ENCODE measurements at regions not wholly inside any gene's neighbourhood (a gene's known extent, or its start where the extent isn't known, plus 50 kb on each side); places are given as distances from the start of the nearest gene placed in this dataset.

DNA sequence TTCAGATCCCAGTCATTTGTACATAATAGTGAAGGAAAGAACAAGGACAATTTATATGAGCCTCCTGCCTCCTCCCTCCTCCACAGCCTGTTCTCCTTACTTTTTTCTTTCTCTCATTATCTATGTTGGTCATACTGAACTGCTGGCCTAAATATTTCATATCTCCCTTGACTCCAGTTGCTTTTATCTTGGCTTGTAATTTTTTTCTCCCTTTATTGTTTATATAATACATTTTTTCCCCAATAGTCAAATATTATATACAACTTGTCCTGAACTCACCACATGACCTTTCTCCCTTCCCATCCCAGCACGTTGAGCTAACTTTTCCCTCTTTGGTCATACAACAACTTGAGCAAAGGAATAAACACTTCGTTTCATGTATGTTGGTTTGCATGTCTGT, 752.1 kb downstream of the LTN1 start:
- no peak for DNase-seq (ENCODE audit: low read depth in 2 of 2)

DNA sequence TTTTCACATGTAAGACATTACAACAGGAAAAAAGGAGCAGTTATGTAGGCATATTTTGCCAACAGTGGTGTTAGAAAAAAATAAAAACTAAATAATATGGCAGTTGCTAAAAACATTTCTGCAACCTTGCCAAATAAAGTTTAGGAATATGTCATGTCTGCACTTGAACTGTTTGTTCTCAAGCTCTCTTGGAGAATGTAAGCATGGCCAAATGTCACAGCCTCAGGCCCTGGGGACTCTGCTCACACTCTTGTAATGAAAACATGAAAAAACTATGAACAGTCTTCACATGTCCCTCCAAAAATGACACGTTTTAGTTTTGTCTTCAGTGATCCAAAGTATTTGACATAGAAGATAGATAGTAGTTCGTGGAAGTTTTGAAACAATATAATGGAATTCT, 753.3 kb downstream of the LTN1 start:
- no peak for DNase-seq (ENCODE audit: low read depth in 2 of 2)

DNA sequence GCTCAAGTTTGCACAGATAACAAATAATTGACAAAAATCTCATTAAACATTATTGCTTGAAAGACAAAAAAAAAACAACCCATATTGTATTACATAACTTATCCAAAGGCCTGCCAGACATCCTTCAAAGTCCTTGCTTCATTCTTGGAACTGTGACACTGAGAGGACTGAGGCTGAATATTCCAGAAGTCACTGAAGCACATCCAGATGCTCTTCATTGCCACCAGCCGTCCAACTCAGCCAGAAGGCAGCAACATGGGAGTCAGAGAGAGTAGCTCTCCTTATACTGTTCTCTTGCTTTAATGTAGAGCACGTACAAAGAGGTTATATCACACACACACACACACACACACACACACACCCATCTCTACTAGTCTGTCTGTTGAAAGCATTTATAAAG, 755.0 kb downstream of the LTN1 start:
- no peak for DNase-seq (ENCODE audit: low read depth in 2 of 2)

DNA sequence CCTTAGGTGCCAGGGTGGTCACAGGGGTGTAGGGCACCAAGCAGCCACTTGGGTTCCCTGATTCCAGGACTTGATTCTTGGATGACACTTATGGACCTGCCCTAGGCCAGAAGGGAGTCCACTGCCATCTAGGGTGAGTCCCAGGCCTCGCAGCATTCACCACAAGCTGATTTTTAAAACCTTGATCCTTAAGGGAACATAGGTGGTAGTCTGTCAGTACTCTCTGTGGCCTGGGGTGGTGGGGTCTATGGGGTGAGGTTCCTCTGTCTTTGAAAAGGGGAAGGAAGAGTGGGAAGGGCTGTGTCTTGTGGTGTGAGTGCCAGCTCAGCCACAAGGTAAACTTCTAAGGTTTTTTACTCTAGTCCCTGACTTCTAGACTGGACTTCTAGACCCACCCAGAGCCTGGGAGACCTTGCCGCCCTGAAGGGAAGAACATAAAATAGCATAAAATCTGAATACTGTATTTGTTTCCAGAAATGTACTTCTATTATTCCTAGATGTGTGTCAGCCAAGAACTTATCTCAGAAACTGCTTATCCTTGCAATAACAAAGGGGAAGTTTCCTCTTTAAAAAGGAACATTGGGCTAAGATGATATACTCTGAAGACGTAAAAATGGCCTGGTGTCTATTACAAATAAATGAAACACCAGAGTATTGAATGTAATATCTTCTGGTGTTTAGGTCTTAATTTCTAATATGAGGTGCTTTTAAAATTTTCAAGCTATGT, 757.3 kb downstream of the LTN1 start:
- DNase-seq (ENCODE audit: low read depth in 2 of 2), result no peak

GRCh38 chr21:28234326-28234725, 758.4 kb downstream of the LTN1 start:
- DNase-seq (ENCODE audit: low read depth in 2 of 2), result no peak

GRCh38 chr21:28233536-28234220, 759.0 kb downstream of the LTN1 start:
- DNase-seq (ENCODE audit: low read depth in 2 of 2), result no peak

- DNase-seq (ENCODE audit: low read depth in 2 of 2), result peak in 1 of 2 donors; percentile 39
Observed at GRCh38 chr21:28230559-28230958, 762.1 kb downstream of the LTN1 start.

DNA sequence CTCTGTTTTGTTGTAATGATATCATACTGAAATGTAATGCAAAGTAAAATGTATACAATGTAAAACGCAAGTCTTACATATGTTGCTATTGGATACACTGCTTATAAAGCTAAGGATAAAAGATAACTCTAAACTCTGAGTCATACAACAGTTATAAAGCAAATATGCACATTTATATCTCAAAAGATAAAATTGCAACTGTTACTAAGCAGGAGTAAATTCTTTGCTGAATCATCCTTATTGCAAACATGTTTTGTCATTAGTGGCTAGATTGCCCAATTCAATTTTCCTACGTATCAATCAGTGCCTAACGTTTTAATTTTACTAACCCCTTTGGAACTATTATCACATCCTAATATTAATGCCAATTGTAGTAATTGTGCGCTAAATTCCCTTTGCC, 762.9 kb downstream of the LTN1 start:
- DNase-seq (ENCODE audit: low read depth in 2 of 2), result peak in 1 of 2 donors; percentile 21

DNA sequence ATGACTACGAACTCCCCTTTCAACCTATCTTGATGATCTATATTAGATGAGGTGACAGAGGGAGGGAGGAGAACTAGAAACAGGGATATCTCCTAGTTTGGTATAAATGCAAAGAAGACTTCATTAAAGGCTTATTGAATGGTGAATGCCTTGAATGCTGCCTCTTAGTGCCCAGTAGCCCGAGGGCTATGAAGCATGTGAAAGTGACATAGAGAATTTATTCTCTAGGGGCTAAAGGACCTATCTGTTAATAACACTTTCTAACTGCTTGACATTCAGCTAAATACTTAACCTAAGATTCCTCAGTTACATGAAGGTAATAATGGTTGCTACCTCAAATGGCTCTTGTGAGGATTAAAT, 764.1 kb downstream of the LTN1 start:
- no peak for DNase-seq (ENCODE audit: low read depth in 2 of 2)

DNA sequence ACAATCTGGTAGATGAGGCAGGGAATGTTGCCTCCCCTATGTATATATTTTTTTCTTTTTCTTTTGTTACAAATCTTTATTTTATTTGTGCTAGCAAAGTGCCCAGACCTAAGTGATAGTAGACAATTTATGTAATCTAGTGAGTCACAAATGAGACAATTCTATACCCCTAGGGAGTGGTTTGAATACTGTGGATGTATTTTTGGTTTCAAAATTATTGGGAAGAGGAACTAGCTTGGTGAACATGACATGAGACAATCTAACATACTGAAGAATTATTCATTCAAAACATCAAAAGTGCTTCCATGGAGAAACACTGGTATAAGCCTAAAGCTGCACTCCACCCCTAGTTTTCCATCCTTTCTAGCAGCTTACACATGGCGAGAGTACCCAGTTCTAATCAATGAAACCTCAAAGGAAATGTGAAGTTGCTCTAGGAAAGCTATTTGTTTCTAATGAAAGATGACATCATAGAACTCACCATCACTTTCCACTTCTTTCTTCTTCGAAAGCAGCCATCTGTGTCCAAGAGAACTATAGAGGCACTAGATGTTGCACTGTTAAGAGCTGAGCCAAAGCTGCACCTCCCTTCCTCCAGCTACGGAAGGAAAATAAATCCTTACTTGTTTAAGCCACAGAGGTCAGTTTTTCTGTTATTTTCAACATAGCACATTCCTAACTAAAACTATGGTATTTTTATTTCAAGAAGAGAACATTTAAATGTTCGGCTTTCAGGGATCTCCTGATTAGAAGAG, 764.6 kb downstream of the LTN1 start:
- no peak for DNase-seq (ENCODE audit: low read depth in 2 of 2)

GRCh38 chr21:28226563-28226962, 766.1 kb downstream of the LTN1 start:
- DNase-seq (ENCODE audit: low read depth in 2 of 2), result no peak

- no peak for DNase-seq (ENCODE audit: low read depth in 2 of 2)
Observed at GRCh38 chr21:28224191-28224726, 768.4 kb downstream of the LTN1 start.

DNA sequence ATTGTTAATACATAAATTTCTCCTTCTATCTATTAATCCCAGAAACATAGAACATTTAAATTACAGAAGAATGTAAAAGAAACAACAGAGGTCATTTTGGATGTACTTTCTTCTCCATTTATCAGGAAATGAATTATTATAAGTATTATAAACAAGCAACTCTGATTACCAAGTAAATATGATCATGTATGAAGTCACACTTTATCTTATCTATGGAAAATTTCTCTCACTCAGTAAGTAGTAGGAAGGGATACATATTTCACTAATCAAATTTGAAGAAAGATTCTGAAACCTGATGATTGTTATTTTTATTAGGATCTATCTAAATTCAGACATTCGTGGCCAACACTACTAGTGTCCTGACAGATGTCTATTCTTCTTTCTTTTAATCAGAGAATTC, 770.7 kb downstream of the LTN1 start:
- DNase-seq (ENCODE audit: low read depth in 2 of 2), result no peak

GRCh38 chr21:28220680-28221079, 772.0 kb downstream of the LTN1 start:
- no peak for DNase-seq (ENCODE audit: low read depth in 2 of 2)

GRCh38 chr21:28216976-28217523, 775.6 kb downstream of the LTN1 start:
- no peak for DNase-seq (ENCODE audit: low read depth in 2 of 2)

DNA sequence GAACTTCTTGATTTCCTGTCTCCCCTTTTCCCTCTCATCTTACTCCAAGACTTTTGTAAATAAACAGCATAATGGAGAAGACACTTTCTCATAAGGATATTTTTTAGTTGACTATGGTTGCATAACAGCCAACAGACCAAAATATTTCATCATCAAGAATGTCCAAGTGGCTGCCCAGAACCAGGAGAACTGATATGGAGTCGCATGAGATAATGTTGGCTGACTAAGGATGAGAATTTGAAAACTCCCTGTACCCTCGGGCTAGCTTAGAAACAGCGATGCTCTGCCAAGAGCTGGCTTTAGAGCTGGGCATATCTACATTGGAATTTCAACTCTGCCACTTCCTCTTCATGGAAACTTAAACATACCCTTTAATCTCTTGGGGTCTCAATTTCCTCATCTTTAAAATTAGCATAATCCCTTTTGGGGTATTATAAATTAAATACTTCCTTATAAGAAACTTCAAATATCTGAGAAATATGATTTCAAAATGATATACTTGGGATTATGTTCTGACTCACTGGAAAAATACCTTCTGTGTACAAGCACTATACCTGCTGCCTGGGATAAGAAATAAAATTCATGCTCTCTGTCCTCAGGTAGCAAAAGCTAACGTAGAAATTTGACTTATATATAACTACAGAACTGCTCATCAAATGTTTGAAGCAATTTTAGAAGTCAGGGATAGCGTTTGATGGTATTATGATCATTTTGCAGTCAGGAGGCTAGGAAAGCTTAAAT, 777.3 kb downstream of the LTN1 start:
- DNase-seq (ENCODE audit: low read depth in 2 of 2), result no peak

- DNase-seq (ENCODE audit: low read depth in 2 of 2), result no peak
Observed at GRCh38 chr21:28214786-28215185, 777.9 kb downstream of the LTN1 start.

- no peak for DNase-seq (ENCODE audit: low read depth in 2 of 2)
Observed at GRCh38 chr21:28213261-28213660, 779.4 kb downstream of the LTN1 start.

DNA sequence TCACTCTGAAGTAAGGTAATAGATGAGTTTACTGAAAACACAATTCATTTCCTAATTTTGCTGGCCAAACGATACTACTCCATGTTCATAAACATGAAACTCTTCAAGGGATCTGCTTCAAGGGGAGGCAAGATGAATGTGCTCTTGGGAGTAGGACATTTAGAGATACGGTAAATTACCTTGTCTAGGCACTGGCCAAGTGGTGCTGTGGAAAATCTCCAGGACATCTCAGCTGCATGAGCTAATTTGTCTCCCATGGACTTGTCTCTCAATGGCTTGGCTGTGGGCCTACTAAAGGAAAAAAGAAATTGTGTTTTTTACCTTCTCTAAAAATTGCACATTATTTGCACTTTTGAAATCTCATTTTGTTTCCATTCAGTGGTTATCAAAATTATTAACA, 780.6 kb downstream of the LTN1 start:
- no peak for DNase-seq (ENCODE audit: low read depth in 2 of 2)

- no peak for DNase-seq (ENCODE audit: low read depth in 2 of 2)
Observed at GRCh38 chr21:28207436-28208173, 785.1 kb downstream of the LTN1 start.

- no peak for DNase-seq (ENCODE audit: low read depth in 2 of 2)
Observed at GRCh38 chr21:28200726-28201125, 792.0 kb downstream of the LTN1 start.

Measured in lung microvascular endothelial cell (primary cell).